Smooth muscle cell (in vitro differentiated cells): ENCODE measurements at regions not wholly inside any gene's neighbourhood (a gene's known extent, or its start where the extent isn't known, plus 50 kb on each side); places are given as distances from the start of the nearest gene placed in this dataset.

ENCODE experiments used
- DNase-seq: peaks from one replicate; lab custom pipeline; 2025; ENCODE audit not compliant: unreplicated experiment; lab: John Stamatoyannopoulos, UW
- H2AFZ ChIP-seq: fragments of 200-600 bp; sonication (generic); 2 replicates; pipeline ENCODE4 v1.6.0; 2016; ENCODE audit warnings: antibody characterized with exemption, low read depth, mild to moderate bottlenecking
- H3F3A ChIP-seq: fragments of 200-600 bp; sonication (generic); 2 replicates; pipeline ENCODE4 v1.6.0; 2017; ENCODE audit warnings: antibody characterized with exemption, low read depth
- H3K27ac ChIP-seq: fragments of 200-600 bp; sonication (generic); 2 replicates; pipeline ENCODE4 v1.5.1; 2016; ENCODE audit warnings: low read depth, mild to moderate bottlenecking
- H3K27me3 ChIP-seq: fragments of 200-600 bp; sonication (generic); 2 replicates; pipeline ENCODE4 v1.6.1; 2016; ENCODE audit warnings: low read depth, mild to moderate bottlenecking
- H3K36me3 ChIP-seq: fragments of 200-600 bp; sonication (generic); 2 replicates; pipeline ENCODE4 v1.5.1; 2016; ENCODE audit warnings: low read depth
- H3K4me1 ChIP-seq: fragments of 200-600 bp; sonication (generic); 2 replicates; pipeline ENCODE4 v1.5.1; 2016; ENCODE audit warnings: low read depth
- H3K4me2 ChIP-seq: fragments of 200-600 bp; sonication (generic); 2 replicates; pipeline ENCODE4 v1.6.0; 2016; ENCODE audit warnings: mild to moderate bottlenecking
- H3K4me3 ChIP-seq: fragments of 200-600 bp; sonication (generic); 2 replicates; pipeline ENCODE4 v1.5.1; 2016; ENCODE audit warnings: mild to moderate bottlenecking
- H3K79me2 ChIP-seq: fragments of 200-600 bp; sonication (generic); 2 replicates; pipeline ENCODE4 v1.6.0; 2016; ENCODE audit warnings: low read depth, mild to moderate bottlenecking
- H3K9ac ChIP-seq: fragments of 200-600 bp; sonication (generic); 2 replicates; pipeline ENCODE4 v1.6.0; 2016; ENCODE audit warnings: low read depth
- H3K9me3 ChIP-seq: fragments of 200-600 bp; sonication (generic); replicated peaks from 2 replicates; pipeline ENCODE4 v1.5.1; 2016; ENCODE audit warnings: low read depth
- H4K20me1 ChIP-seq: fragments of 200-600 bp; sonication (generic); 2 replicates; pipeline ENCODE4 v1.6.0; 2016; ENCODE audit warnings: low read depth
- WGBS: methylation state at CpG from one replicate; pipeline ENCODE4 v1.1.7; 2016; ENCODE audit warnings: low lambda C conversion rate; 5-methylcytosine and 5-hydroxymethylcytosine counted together
- TF ChIP-seq, protein P1 (sequence below): fragments of 200-600 bp; sonication (generic); IDR thresholded peaks from 2 replicates; pipeline ENCODE4 v1.5.1; 2017; ENCODE audit warnings: borderline replicate concordance, mild to moderate bottlenecking, antibody characterized with exemption; ENCODE audit not compliant: insufficient read depth, poor library complexity, severe bottlenecking

DNA sequence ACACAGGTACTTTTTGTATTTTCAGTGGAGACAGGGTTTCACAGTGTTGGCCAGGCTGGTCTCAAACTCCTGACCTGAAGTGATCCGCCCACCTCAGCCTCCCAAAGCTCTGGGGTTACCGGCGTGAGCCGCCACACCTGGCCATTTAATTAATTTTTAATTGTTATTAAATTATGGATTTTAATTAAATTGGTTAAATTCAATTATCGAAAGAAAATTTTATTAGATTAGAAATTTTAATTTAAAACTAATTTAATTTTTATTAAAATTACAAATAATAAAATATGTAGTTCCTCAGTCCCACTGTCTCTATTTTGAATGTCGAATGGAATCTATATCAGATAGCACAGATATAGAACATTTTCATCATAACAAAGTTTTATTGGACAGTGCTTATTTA is 416.5 kb downstream of the GABRG2 start:
- TF ChIP-seq, protein P1, sequence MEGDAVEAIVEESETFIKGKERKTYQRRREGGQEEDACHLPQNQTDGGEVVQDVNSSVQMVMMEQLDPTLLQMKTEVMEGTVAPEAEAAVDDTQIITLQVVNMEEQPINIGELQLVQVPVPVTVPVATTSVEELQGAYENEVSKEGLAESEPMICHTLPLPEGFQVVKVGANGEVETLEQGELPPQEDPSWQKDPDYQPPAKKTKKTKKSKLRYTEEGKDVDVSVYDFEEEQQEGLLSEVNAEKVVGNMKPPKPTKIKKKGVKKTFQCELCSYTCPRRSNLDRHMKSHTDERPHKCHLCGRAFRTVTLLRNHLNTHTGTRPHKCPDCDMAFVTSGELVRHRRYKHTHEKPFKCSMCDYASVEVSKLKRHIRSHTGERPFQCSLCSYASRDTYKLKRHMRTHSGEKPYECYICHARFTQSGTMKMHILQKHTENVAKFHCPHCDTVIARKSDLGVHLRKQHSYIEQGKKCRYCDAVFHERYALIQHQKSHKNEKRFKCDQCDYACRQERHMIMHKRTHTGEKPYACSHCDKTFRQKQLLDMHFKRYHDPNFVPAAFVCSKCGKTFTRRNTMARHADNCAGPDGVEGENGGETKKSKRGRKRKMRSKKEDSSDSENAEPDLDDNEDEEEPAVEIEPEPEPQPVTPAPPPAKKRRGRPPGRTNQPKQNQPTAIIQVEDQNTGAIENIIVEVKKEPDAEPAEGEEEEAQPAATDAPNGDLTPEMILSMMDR, result no peak
- Histone ChIP-seq H3K27ac (no peak overlapping the region), H2AFZ (no peak overlapping the region), H3K36me3 (no peaks in the 10 kb centered on the region), H3K4me2 (no peak overlapping the region), H3K79me2 (no peaks in the 10 kb centered on the region), H3K4me3 (no peak overlapping the region), H3K9me3 (no peaks in the 10 kb centered on the region), H3K9ac (no peak overlapping the region), H4K20me1 (no peaks in the 10 kb centered on the region), H3F3A (no peaks in the 10 kb centered on the region), H3K27me3 (no peaks in the 10 kb centered on the region), H3K4me1 (no peaks in the 10 kb centered on the region)
- DNase-seq, result no peak
- 95% methylated on average over 6 of the region's 6 CpGs for WGBS

DNA sequence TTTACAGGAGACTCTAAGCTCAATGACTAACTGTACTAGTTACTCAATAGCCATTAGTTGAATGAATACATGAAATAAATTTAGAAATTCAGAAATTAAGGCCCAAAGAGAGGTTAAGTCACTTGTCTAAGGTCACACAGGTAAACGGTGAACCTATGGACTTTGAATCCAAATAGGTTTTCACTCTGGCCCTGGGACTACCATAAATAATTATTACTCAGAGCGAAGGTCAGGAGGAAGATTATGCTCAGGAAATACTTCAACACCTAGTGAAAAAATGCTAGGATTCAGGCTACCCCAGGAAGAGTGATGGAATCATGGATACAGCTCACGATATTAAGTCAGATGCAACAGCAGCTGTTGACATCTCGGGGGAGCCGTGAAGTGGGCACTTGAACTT is 417.4 kb downstream of the GABRG2 start:
- H3K27me3 ChIP-seq, result no peaks in the 10 kb centered on the region
- H4K20me1 ChIP-seq, result no peaks in the 10 kb centered on the region
- no peak overlapping the region for H3K4me3 ChIP-seq
- no peak overlapping the region for H2AFZ ChIP-seq
- no peaks in the 10 kb centered on the region for H3K9me3 ChIP-seq
- H3K27ac ChIP-seq, result no peak overlapping the region
- no peak overlapping the region for H3K9ac ChIP-seq
- H3K36me3 ChIP-seq, result no peaks in the 10 kb centered on the region
- no peaks in the 10 kb centered on the region for H3F3A ChIP-seq
- H3K4me2 ChIP-seq, result no peak overlapping the region
- no peak for DNase-seq
- TF ChIP-seq, protein P1, result no peak
- WGBS, result 93% methylated on average over 5 of the region's 5 CpGs
- H3K79me2 ChIP-seq, result no peaks in the 10 kb centered on the region
- no peaks in the 10 kb centered on the region for H3K4me1 ChIP-seq

DNA sequence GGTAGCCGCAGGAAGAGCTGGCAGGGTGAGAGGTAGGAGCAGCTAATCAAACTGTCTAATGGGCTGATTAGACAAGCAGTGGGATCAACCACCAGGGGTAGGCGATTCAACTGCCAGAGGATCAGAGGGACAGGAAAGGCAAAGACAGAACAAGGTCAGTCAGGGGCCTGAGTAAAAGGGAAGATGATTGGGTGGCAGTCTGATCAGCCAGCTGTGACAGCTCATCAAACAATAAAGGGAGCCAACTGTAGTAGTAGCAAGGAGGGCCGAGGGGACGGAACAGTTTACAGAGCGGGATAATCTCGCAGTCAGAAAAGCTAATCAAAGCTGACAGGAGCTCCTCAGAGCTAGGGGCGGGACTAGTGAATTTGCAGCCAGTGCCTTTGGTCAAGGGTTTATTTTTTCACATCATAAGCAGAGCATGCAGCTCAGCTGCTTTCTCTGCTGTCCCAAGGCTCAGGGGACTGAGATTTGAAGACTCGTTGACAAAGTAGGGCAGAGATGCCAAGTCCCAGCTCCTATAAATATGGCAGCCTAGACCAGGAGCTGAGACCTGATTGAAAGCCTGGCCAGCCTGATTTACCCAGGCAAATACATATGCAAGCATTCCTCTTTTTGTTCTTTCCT is 418.2 kb downstream of the GABRG2 start:
- no peak overlapping the region for H3K4me3 ChIP-seq
- H4K20me1 ChIP-seq, result no peaks in the 10 kb centered on the region
- H3K27me3 ChIP-seq, result no peaks in the 10 kb centered on the region
- no peak overlapping the region for H3K27ac ChIP-seq
- 83% methylated on average over 8 of the region's 8 CpGs for WGBS
- H3K4me1 ChIP-seq, result no peaks in the 10 kb centered on the region
- H3K4me2 ChIP-seq, result no peak overlapping the region
- no peaks in the 10 kb centered on the region for H3K9me3 ChIP-seq
- H3K79me2 ChIP-seq, result no peaks in the 10 kb centered on the region
- DNase-seq, result no peak
- TF ChIP-seq, protein P1, result no peak
- no peak overlapping the region for H2AFZ ChIP-seq
- H3F3A ChIP-seq, result no peaks in the 10 kb centered on the region
- no peak overlapping the region for H3K9ac ChIP-seq
- H3K36me3 ChIP-seq, result no peaks in the 10 kb centered on the region
